ENCODE measurements at regions not wholly inside any gene's neighbourhood (a gene's known extent, or its start where the extent isn't known, plus 50 kb on each side); places are given as distances from the start of the nearest gene placed in this dataset.
A peak's percentile ranks its signal among the peaks of the same experiment; 100 is the strongest.
"Not testable (repeated sequence)": the region's sequence is repeated elsewhere in the genome, so short reads cannot be mapped to it uniquely, and the experiment has no call there.

DNA sequence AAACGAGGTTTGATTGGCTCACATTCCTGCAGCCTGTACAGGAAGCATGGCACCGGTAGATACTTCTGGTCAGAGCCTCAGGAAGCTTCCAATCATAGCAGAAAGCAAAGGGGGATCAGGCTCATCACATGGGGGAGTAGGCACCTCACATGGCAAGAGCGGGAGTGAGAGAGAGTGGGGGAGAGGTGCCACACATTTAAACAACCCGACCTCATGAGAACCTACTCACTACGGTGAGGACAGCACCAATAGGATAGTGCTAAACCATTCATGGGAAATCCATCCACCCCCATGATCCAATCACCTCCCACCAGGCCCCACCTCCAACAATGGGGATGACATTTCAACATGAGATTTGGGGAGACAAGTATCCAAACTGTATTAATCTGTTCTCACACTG is 105.8 kb downstream of the SOCS6 start:
- ATAC-seq (no peak), DNase-seq (no peak)
- intact Hi-C loops (cut with DNase I, micrococcal nuclease), result no loop called here

DNA sequence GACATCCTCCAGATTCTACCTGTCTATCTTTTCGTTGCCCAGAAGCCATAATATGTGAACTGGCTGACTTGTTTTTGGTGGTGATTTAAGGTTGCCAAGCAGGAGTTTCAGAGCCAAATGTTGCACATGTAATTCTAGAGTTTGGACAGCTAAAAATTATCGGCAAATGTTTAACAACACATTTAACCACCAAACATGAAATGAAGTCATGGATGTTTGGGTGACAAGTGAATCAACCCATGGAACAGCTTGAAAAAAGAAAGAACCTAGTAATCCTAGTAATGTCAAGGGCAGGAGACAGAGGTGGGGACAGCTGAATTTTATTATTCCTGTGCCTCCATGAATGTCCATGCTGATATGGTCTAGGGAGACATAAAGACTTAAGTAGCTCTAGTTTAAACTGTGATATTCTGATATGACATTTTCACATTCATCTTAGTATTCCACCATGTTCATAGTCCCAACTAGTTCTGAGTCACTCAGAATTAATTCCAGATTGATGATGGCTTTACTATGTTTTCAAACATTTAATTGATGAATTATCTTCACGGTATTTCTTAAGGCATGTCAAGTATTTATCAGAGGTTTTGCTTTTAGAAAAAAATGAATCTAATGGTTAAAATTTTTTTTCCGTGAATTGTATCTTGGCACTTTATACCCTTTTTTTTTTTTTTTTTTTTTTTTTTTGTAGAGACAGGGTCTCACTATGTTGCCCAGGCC is 101.7 kb downstream of the SOCS6 start:
- intact Hi-C loops (cut with DNase I, micrococcal nuclease), result no loop called here

DNA sequence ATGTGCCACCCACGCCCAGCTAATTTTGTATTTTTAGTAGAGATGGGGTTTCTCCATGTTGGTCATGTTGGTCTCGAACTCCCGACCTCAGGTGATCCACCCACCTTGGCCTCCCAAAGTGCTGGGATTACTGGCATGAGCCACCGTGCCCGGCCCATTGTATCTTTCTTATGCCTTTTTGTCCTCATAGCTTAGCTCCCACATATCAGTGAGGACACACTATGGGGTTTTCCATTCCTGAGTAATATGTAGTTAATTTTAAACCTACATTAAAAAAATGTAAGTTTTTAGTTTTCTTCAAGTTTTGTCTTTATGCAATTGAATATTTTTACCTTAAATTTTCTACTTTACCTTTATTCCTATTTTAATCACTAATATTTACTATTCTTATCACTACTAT is 100.2 kb downstream of the SOCS6 start:
- DNase-seq; ATAC-seq; intact Hi-C loops (cut with DNase I, micrococcal nuclease): not testable (repeated sequence)

More for the DNA sequence above, 101.7 kb downstream of the SOCS6 start:
- no peak for ATAC-seq
- no peak for DNase-seq

DNA sequence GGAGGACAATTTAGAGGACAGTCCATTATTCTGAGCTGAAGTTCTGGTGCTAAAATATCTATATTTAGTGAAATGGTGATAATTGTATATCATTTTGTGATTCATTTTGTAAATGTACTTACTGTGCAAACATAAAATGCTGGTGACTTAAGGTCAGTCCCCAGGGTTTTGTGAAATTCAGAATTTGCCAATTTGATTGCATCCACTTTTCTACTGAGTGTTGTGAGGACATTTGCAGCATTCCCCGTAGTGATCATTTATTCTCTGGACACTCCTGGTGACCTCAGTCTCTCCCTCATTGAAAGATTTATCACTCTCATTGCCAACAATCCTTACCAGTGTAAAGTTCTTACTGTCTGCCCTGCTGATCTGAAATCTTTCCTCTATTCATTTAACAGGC is 98.2 kb downstream of the SOCS6 start:
- ATAC-seq (no peak), DNase-seq (no peak)
- intact Hi-C loops (cut with DNase I, micrococcal nuclease), result no loop called here

DNA sequence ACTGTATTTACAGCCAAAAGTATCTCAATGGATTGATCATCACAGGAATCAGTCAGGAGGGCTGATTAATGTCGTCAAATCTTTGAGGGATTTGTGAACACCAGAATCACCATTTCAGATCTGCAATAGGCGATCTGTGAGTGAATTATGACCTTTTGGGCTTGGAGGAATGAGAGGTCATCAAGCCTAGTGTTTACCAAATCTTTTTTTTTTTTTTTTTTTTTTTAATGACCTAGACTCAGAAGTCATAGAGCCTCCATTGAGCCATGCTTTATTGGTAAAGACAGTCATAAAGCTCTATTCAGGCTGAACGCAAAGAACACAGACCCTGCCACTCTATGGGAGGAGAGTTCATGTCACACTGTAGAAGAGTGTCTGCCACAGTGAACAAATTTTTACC is 97.7 kb downstream of the SOCS6 start:
- ATAC-seq (no peak), DNase-seq (no peak)
- intact Hi-C loops (cut with DNase I, micrococcal nuclease), result no loop called here

DNA sequence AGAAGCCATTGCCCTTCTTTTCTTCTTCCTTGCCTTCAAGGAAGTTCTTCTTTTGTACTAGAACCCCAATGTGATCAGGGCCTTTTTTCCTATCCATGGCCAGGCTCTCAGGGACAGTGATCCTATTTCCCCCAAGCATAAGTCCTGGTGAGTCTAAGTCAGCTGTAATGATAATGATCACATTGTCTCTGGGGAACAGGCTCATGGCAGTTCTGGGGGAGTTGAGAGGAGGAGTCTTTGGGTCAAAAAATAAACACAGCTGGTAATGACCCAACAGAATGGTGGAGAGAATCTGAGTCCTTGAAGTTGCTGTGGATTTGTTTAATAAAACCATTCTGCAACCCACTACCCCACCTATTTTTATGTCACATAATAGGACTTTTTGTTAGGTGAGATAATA is 96.6 kb downstream of the SOCS6 start:
- no peak for DNase-seq
- intact Hi-C loops (cut with DNase I, micrococcal nuclease), result no loop called here
- no peak for ATAC-seq

DNA sequence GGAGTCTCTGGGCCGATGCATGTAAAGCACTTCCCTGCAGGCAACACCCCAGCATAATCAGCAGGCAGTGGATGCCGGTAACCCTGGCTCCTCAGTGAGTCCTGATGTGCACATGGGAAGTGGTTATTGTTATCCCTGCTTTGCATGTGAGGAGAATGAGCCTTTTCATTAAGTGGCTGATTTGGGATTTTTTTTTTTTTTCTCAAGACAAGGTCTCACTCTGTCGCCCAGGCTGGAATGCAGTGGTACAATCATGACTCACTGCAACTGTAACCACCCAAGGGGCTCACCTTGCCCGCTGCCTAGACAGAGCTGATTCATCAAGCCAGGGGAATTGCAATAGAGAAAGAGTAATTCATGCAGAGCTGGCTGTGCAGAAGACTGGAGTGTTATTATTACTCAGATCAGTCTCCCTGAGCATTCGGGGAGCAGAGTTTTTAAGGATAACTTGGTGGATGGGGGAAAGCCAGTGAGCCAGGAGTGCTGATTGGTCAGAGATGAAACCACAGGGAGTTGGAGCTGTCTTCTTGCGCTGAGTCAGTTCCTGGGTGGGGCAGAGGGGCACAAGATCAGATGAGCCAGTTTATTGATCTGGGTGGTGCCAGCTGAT is 95.4 kb downstream of the SOCS6 start:
- intact Hi-C loops (cut with DNase I, micrococcal nuclease), result no loop called here
- DNase-seq (no peak), ATAC-seq (no peak)

DNA sequence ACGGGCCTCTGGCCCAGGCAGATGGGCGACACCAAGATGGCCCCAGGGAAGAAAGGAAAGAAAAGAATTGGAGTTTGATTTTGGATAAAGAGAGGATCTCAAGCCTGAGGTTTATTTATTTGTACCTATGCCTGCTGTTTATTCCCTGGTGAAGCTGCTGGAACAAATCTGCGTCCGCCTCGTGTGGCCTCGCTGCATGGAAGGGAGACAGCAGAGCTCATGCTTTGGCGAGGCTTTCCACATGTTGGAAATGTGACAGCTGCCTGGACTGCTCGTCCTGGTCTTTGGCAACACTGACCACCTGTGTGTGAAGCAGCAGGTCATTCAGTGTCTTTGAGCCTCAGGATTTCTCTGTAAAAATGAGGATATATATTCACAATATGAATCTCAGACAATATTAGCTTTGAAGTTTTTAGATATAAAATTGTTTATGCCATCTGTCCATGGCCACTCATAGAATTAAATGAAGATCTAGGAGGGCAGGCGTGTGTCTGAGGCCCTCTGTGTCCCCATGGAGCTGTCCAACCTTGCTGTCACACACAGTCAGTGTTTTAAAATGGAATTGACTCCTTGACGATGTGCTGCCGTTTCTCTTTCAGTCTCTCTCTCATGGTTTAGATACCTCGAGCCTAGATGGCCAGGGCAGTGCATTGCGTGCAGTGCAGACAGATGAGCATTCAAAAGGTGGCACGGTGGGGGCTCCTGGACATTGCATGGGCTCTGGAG is 94.3 kb downstream of the SOCS6 start:
- ATAC-seq, result no peak
- intact Hi-C loops (cut with DNase I, micrococcal nuclease), result no loop called here
- DNase-seq, result no peak

DNA sequence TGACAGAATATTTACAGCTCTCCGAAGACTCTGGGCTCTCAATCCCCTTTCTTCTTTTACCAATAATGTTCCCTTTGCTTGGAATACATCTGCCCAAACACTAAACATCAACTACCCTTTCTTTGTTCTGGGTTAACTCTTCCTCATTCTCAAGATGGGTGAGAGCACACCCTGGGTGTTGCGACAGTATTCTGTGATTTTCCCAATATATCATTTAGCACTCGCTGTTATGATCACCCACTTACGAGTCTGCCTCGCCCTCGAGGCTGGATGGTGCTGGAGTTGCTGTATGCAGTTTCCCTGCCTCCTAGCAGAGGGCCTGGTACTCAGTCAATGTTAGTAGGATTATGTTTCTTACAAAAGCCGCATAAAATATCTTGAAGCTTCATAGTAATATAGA is 93.2 kb downstream of the SOCS6 start:
- DNase-seq, result peak in 1 of 2 donors; percentile 34
- intact Hi-C loops (cut with DNase I, micrococcal nuclease), result no loop called here
- ATAC-seq, result peak; percentile 44

DNA sequence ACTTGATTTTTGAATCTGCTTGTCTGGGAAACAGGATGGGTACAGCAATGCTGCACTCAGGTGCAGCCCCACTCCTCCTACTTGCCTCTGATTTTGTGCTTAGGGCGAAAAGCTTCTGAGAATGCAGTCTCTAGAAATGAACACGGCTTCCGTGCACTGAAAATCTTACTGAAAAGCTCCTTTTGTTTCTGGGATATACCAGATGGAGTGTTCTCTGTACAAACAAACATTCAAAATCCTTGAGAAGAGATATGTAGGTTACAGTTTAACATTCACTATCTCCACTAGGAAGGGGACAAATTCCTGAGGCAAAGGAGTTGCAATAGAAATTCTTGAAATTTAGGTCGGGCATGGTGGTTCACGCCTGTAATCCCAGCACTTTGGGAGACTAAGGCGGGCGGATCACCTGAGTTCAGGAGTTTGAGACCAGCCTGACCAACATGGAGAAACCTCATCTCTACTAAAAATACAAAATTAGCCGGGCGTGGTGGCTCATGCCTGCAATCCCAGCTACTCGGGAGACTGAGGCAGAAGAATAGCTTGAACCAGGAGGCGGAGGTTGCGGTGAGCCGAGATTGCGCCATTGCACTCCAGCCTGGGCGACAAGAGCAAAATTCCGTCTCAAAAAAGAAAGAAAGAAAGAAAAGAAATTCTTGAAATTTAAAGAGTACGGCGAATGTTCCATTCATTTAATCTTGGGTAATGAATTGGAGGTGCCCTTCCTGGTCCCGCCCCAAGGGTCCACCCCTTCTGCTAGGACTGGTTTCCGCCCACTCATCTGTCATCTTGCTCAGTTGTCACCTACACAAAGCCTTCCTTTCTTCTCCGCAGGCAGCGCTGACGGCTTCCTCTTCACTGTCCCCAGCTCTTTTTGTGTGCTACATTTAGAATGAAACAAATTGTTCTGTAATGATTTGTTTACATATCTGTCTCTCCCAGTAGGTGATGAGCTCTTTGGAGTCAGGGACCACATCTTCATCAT is 92.4 kb downstream of the SOCS6 start:
- ATAC-seq, result peak; percentile 83
- peak; percentile 83 to 90 for DNase-seq
- intact Hi-C loops (cut with DNase I, micrococcal nuclease), result no loop called here
